ENCODE measurements at regions not wholly inside any gene's neighbourhood (a gene's known extent, or its start where the extent isn't known, plus 50 kb on each side); places are given as distances from the start of the nearest gene placed in this dataset.

DNA sequence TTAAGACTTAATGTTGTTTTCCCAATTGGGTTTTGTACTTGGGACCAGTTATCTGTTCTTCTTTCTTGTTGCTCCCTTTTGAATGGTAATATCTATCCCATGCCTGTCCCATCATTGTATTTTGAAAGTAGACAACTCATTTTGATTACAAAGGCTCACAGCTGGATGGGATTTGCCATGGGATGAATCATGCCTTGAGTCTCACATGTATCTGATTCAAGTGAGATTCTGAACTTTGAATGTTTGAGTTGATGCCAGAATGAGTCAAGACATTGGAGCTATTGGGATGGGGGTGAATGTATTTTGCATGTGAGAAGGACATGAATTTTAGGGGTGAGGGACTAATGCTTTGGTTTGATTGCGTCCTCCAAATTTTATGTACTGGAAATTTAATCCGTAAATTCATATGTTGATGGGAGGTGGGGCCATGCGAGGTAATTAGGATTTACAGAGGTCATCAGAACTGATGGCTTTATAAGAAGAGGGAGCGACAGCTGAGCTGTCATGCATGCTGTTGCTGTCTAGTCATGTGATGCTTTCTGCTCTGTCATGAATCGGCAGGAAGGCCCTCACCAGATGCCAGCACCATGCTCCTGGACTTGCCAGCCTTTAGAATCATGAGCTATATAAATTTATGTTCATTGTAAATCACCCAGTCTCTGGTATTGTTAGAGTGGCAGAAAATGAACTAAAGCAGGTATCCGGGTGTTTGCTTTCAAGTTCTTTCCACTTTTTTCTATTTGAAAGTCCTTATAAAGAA, 741.3 kb upstream of the RAB6C start:
- DNase-seq, result no peak

GRCh38 chr2:129239141-129239540, 740.3 kb upstream of the RAB6C start:
- no peak for DNase-seq

GRCh38 chr2:129240061-129240460, 739.4 kb upstream of the RAB6C start:
- no peak for DNase-seq

DNA sequence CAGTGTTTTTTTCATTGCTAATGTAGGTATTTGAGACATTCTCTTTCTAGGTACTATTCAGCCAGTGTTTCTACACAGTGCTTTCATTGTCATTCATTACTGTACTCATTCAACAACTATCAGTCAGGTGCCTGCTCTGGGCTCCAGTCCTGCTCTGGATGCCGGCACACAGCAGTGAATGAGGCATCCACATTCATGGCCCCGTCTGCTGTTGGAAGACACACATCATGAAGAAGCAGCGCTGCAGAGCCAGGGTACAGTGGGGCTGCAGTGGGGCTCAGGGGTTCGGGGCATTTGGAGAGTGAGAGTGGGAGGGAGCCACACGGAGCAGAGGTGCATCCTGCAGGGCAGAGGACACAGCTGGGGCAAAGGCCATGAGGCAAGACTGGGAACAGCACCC, 737.2 kb upstream of the RAB6C start:
- no peak for DNase-seq

- DNase-seq, result no peak
Measured at GRCh38 chr2:129247751-129248150, 731.7 kb upstream of the RAB6C start.

DNA sequence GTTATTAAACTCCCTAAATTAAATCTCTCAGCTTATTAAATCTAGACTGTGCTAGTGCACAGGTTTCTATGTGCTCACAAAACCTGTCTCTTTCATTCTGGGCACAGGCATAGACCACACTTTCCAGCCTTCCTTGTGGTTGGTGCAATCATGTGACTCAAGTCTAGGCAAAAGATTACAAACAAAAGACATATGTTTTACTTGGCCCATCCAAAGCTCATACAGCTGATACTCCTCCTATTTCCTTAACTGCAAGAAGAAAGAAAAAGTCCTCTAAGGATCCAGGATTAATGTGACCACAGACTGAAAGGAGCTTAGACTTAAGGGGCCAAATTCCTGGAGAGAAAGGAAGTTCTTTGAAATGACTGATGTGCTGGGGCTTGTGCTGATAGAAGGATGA, 731.3 kb upstream of the RAB6C start:
- DNase-seq, result no peak

DNA sequence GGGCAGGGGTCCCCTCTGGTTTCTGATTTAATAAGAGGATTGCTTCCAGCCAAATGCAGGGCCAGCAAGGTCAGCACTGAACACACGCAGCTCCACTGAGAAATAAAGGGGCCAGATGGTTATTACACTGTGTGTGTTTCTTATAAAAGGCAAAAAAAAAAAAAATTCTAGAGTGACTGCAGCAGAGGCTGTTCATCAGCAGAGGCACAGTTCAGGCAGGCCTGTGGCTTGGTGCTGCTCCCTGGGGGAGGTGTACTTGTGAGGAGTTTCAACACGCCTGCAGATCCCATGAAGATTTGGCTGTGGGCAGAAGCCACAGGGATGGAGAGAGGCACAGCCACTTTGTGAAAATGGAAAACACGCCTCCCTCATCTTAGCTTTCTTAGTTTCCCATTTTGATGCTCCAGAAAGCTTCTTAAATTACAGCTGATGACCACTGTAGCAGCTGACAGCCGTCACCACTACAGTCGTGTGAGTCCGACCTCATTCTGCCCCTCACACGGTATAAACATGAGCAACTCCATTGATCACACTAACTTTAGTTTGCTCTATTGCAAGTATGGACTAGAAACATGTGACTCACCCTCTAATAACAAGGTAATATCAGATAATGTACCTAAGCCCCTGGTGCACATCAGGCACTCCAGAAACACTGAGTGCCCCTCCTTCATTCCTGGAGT, 726.5 kb upstream of the RAB6C start:
- DNase-seq, result no peak

DNA sequence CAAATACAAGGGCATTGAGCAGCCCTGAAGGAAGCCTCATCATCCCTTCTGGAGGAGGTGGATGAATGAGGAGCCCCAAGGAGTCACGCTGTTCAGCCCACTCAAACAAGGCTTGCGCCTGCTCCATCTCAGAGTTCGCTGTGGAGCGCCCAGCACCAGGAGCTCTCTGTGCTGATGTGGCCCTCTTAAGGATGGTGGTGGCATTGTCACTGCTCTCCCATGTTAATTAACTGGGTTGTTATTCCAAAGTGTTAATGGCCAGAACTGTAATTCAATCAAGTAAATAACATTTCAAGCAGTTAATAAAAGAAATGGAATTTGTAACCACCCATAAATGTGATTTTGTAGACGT, 726.0 kb upstream of the RAB6C start:
- DNase-seq, result no peak

GRCh38 chr2:129254718-129255117, 724.7 kb upstream of the RAB6C start:
- no peak for DNase-seq

DNA sequence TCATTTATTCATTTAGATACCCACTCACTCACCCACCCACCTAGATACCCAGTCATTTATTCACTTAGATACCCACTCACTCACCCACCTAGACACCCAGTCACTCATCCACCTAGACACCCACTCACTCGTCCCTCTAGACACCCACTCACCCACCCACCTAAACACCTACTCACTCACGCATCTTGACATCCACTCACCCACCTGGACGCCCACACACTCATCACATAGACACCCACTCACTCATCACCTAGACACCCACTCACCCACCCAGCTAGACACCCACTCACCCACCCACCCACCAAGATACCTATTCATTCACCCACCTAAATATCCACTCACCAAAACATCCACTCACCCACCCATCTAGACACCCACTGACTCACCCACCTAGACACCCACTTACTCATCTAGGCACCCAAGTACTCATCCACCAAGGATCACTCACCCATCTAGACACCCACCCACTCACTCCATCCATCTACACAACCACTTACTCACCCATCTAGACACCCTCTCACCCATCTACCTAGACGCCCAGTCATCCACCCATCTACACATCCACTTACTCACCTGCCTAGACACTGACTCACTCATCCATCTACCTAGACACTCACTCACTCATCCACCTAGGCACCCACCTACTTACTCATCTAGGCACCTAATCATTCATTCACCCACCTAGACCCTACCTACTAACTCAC, 723.7 kb upstream of the RAB6C start:
- DNase-seq, result no peak

GRCh38 chr2:129256642-129257041, 722.8 kb upstream of the RAB6C start:
- no peak for DNase-seq

GRCh38 chr2:129262934-129263333, 716.5 kb upstream of the RAB6C start:
- no peak for DNase-seq

DNA sequence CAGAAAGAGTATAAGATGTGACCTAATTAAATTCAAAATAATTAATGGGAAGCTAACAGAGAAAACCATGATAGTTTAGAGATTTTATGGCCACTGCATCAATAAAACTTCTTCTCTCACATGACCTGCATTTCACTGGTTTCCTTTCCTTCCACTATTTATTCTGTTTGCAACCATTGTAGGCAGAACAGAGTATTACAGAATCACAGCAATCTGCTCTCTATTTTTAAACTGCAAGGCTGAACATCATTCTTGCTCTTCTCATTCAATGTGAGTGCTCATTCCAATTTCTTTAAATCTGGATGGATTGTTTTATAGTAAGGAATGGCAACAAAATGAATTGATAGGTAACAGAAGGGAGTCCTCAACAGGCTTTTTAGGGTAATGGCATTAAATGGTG, 715.5 kb upstream of the RAB6C start:
- no peak for DNase-seq

GRCh38 chr2:129267559-129267958, 711.9 kb upstream of the RAB6C start:
- no peak for DNase-seq

GRCh38 chr2:129273266-129274037, 706.0 kb upstream of the RAB6C start:
- DNase-seq, result no peak

DNA sequence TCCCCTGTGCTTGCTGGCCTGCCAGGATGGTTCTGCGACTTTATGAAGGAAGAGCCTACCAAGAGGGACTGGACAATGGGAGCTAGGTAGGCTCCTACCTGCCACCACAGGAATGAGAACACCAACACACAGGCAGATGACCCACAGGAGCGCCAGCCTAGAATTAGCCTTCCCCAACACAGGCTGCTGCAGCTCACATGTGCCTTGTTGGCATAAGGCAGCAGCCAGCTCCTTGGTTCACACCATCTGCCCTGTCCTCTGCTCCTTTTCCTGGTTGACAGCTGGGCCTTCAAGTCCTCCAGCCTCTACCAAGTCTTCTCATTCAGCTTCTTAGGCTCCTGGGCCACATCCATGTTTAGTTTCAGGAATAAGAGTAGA, 705.4 kb upstream of the RAB6C start:
- no peak for DNase-seq

- no peak for DNase-seq
Measured at GRCh38 chr2:129274918-129275317, 704.5 kb upstream of the RAB6C start.

GRCh38 chr2:129275706-129276105, 703.8 kb upstream of the RAB6C start:
- DNase-seq, result no peak

DNA sequence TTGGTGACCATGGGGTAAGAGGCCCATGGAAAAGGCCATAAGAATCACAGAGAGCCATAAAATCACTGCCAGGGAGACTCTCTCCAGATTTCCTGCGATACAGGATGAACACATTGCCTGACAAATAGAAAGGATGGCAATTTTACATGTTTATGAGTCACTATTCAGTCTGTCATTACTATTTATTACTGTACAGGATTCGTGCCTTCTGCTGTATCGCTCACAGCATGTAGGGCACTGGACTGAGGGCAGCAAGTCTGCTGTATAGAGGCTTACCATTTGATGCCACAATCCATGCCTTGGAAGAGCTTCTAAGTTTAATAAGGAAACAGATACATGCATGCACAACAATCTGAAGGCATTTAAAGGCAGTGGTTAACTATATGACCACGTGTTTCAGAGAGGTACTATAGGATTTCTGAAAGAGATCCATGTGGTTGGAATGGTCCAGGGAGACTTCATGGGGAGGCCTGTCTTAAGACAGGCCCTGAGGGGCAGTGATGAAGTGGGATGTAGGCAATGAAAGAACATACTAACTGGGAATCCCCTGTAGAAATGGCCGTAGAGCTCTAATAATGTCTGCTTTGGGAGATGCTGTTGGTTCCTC, 702.4 kb upstream of the RAB6C start:
- no peak for DNase-seq

GRCh38 chr2:129277585-129277981, 701.9 kb upstream of the RAB6C start:
- no peak for DNase-seq

GRCh38 chr2:129281791-129282530, 697.5 kb upstream of the RAB6C start:
- DNase-seq, result no peak
